22Rv1 (cell line): ENCODE measurements at regions not wholly inside any gene's neighbourhood (a gene's known extent, or its start where the extent isn't known, plus 50 kb on each side); places are given as distances from the start of the nearest gene placed in this dataset.

Experiments
- ZFX ChIP-seq: fragments of 450-650 bp; IDR thresholded peaks from 2 replicates; pipeline ENCODE4 v1.6.1; 2017; ENCODE audit warnings: antibody characterized with exemption, borderline replicate concordance
- TF ChIP-seq, protein P1 (sequence below): fragments of 450-650 bp; IDR thresholded peaks from 2 replicates; pipeline ENCODE4 v1.5.1; 2017; ENCODE audit warnings: mild to moderate bottlenecking

DNA sequence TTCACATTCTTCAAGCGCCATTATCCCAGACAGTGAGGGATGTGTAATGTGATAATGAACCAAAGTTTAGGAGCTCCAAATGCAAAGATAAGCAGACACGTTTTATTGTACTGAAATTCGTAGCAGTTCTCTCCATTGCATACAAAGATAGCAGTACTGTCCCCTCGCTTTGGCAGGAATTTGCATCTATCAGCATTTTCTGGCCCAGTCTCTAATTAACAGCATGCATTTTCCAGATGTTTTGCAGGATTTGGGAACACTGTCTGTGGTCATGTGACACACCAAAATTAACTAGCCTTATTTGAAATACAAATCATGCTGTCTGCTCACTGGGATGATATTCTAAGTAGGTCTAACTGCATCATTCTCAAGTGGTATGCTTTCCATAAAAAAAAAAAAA lies 235.9 kb upstream of the TRPM3 start:
- TF ChIP-seq, protein P1, sequence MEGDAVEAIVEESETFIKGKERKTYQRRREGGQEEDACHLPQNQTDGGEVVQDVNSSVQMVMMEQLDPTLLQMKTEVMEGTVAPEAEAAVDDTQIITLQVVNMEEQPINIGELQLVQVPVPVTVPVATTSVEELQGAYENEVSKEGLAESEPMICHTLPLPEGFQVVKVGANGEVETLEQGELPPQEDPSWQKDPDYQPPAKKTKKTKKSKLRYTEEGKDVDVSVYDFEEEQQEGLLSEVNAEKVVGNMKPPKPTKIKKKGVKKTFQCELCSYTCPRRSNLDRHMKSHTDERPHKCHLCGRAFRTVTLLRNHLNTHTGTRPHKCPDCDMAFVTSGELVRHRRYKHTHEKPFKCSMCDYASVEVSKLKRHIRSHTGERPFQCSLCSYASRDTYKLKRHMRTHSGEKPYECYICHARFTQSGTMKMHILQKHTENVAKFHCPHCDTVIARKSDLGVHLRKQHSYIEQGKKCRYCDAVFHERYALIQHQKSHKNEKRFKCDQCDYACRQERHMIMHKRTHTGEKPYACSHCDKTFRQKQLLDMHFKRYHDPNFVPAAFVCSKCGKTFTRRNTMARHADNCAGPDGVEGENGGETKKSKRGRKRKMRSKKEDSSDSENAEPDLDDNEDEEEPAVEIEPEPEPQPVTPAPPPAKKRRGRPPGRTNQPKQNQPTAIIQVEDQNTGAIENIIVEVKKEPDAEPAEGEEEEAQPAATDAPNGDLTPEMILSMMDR = no peak
- no peak for TF ChIP-seq ZFX
